H9 (cell line): ENCODE measurements at regions not wholly inside any gene's neighbourhood (a gene's known extent, or its start where the extent isn't known, plus 50 kb on each side); places are given as distances from the start of the nearest gene placed in this dataset.

Source experiments
- DNase-seq: peaks from one replicate; pipeline ENCODE4 v3.0.0-alpha.2; 2017
- H2AFZ ChIP-seq: one replicate; pipeline ENCODE4 v1.6.1; 2013; ENCODE audit warnings: mild to moderate bottlenecking, low read length, control low read depth, moderate library complexity
- H2AK5ac ChIP-seq: 2 replicates; pipeline ENCODE4 v1.6.1; 2013; ENCODE audit warnings: low read length, control low read depth, mixed read lengths; ENCODE audit not compliant: insufficient read length
- H2BK120ac ChIP-seq: one replicate; pipeline ENCODE4 v1.6.1; 2013; ENCODE audit warnings: low read depth, mild to moderate bottlenecking, low read length, control low read depth, inconsistent platforms; ENCODE audit not compliant: poor library complexity, severe bottlenecking
- H2BK12ac ChIP-seq: 2 replicates; pipeline ENCODE4 v1.6.1; 2013; ENCODE audit warnings: low read length, control low read depth, mixed read lengths, low read depth; ENCODE audit not compliant: insufficient read length
- H2BK15ac ChIP-seq: 2 replicates; pipeline ENCODE4 v1.6.1; 2013; ENCODE audit warnings: low read depth, low read length, control low read depth
- H2BK20ac ChIP-seq: one replicate; pipeline ENCODE4 v1.6.1; 2013; ENCODE audit warnings: low read depth, mild to moderate bottlenecking, low read length, control low read depth, inconsistent platforms; ENCODE audit not compliant: poor library complexity, severe bottlenecking
- H2BK5ac ChIP-seq: 2 replicates; pipeline ENCODE4 v1.6.1; 2013; ENCODE audit warnings: low read length, control low read depth, mixed read lengths; ENCODE audit not compliant: insufficient read length
- H3K14ac ChIP-seq: 2 replicates; pipeline ENCODE4 v1.6.1; 2013; ENCODE audit warnings: low read length, control low read depth; ENCODE audit not compliant: insufficient read depth
- H3K18ac ChIP-seq: 2 replicates; pipeline ENCODE4 v1.6.1; 2013; ENCODE audit warnings: low read depth, mild to moderate bottlenecking, mixed read lengths, low read length, control low read depth; ENCODE audit not compliant: insufficient read length
- H3K23ac ChIP-seq: 2 replicates; pipeline ENCODE4 v1.6.1; 2013; ENCODE audit warnings: low read length, control low read depth, mixed read lengths, low read depth; ENCODE audit not compliant: insufficient read length
- H3K23me2 ChIP-seq: 2 replicates; pipeline ENCODE4 v1.6.1; 2013; ENCODE audit warnings: low read depth, mild to moderate bottlenecking, mixed read lengths, low read length, control low read depth; ENCODE audit not compliant: insufficient read length, poor library complexity, severe bottlenecking
- H3K27ac ChIP-seq: 2 replicates; pipeline ENCODE4 v1.5.1; 2013; ENCODE audit warnings: low read length, control low read depth, mixed read lengths, low read depth; ENCODE audit not compliant: insufficient read length
- H3K27me3 ChIP-seq: 2 replicates; pipeline ENCODE4 v1.6.1; 2013; ENCODE audit warnings: low read length, control low read depth, inconsistent platforms; ENCODE audit not compliant: insufficient read depth
- H3K4ac ChIP-seq: 2 replicates; pipeline ENCODE4 v1.6.1; 2013; ENCODE audit warnings: low read depth, mild to moderate bottlenecking, control low read depth, inconsistent platforms, low read length, moderate library complexity
- H3K4me1 ChIP-seq: 2 replicates; pipeline ENCODE4 v1.6.1; 2013; ENCODE audit warnings: low read length, control low read depth, inconsistent platforms; ENCODE audit not compliant: insufficient read depth
- H3K4me2 ChIP-seq: 2 replicates; pipeline ENCODE4 v1.6.1; 2013; ENCODE audit warnings: low read length, control low read depth, mixed read lengths; ENCODE audit not compliant: insufficient read length, insufficient read depth
- H3K56ac ChIP-seq: 2 replicates; pipeline ENCODE4 v1.6.1; 2013; ENCODE audit warnings: low read depth, mild to moderate bottlenecking, mixed read lengths, low read length, control low read depth; ENCODE audit not compliant: insufficient read length
- H3K79me1 ChIP-seq: 2 replicates; pipeline ENCODE4 v1.6.1; 2013; ENCODE audit warnings: low read depth, mild to moderate bottlenecking, moderate library complexity, low read length, control low read depth, inconsistent platforms; ENCODE audit not compliant: insufficient read depth, poor library complexity, severe bottlenecking
- H3K79me2 ChIP-seq: 2 replicates; pipeline ENCODE4 v1.6.1; 2013; ENCODE audit warnings: low read length, control low read depth, inconsistent platforms; ENCODE audit not compliant: insufficient read depth
- H3K9ac ChIP-seq: 2 replicates; pipeline ENCODE4 v1.6.1; 2013; ENCODE audit warnings: low read length, control low read depth, mixed read lengths; ENCODE audit not compliant: insufficient read length; ENCODE audit errors: extremely low read depth
- H3K9me3 ChIP-seq: one replicate; pipeline ENCODE4 v1.6.1; 2013; ENCODE audit warnings: low read depth, low read length, inconsistent platforms; ENCODE audit not compliant: control insufficient read depth
- H3T11ph ChIP-seq: one replicate; pipeline ENCODE4 v1.6.1; 2013; ENCODE audit warnings: mild to moderate bottlenecking, low read length, control low read depth, inconsistent platforms
- H4K20me1 ChIP-seq: one replicate; pipeline ENCODE4 v1.6.1; 2013; ENCODE audit not compliant: control insufficient read depth, insufficient read length, insufficient read depth
- H4K5ac ChIP-seq: 2 replicates; pipeline ENCODE4 v1.6.1; 2013; ENCODE audit warnings: low read depth, mild to moderate bottlenecking, mixed read lengths, low read length, control low read depth; ENCODE audit not compliant: insufficient read length
- H4K8ac ChIP-seq: replicated peaks from 2 replicates; pipeline ENCODE4 v1.6.1; 2013; ENCODE audit warnings: low read length, control low read depth, mixed read lengths, low read depth; ENCODE audit not compliant: insufficient read length
- H4K91ac ChIP-seq: 2 replicates; pipeline ENCODE4 v1.6.1; 2013; ENCODE audit warnings: low read depth, mild to moderate bottlenecking, moderate library complexity, mixed read lengths, low read length, control low read depth; ENCODE audit not compliant: insufficient read length
- H3K27ac Mint-ChIP-seq, 3 experiments: 2 replicates in 2 of 3; 3 replicates in 1 of 3; pipeline ENCODE4 v1.8.0; 2020 to 2021; ENCODE audit warnings: mixed read lengths in 3 of 3, mild to moderate bottlenecking in 1 of 3, moderate library complexity in 1 of 3
- H3K27me3 Mint-ChIP-seq: 2 replicates; pipeline ENCODE4 v1.8.0; 2021; ENCODE audit warnings: low read depth, mild to moderate bottlenecking, moderate library complexity, mixed read lengths
- H3K36me3 Mint-ChIP-seq, 3 experiments: 2 replicates in 2 of 3; 3 replicates in 1 of 3; pipeline ENCODE4 v1.8.0; 2020 to 2021; ENCODE audit warnings: low read depth in 3 of 3, mixed read lengths in 3 of 3; ENCODE audit not compliant: insufficient read depth in 1 of 3
- H3K4me1 Mint-ChIP-seq, 2 experiments: 2 replicates each; pipeline ENCODE4 v1.8.0; 2020; ENCODE audit warnings: mixed read lengths in 2 of 2
- H3K4me3 Mint-ChIP-seq, 2 experiments: 2 replicates in 1 of 2; 3 replicates in 1 of 2; pipeline ENCODE4 v1.8.0; 2020 to 2021; ENCODE audit warnings: mild to moderate bottlenecking in 2 of 2, mixed read lengths in 2 of 2, moderate library complexity in 1 of 2
- H3K9me3 Mint-ChIP-seq, 2 experiments: 2 replicates in 1 of 2; 3 replicates in 1 of 2; pipeline ENCODE4 v1.8.0; 2020; ENCODE audit warnings: mild to moderate bottlenecking in 2 of 2, mixed read lengths in 2 of 2, moderate library complexity in 1 of 2
- WGBS: extraction: QIAGEN DNeasy Blood & Tissue Kit; methylation state at CpG from one replicate; pipeline ENCODE4 v1.1.7; 2013; ENCODE audit warnings: missing lambda C conversion rate, low lambda C conversion rate, mixed read lengths; ENCODE audit not compliant: insufficient read length; ENCODE audit errors: extremely low coverage; 5-methylcytosine and 5-hydroxymethylcytosine counted together
- TF ChIP-seq, protein P1 (sequence below): fragments of 200-600 bp; sonication (generic); conservative IDR thresholded peaks from 3 replicates; pipeline ENCODE4 v1.8.0; 2021; ENCODE audit warnings: antibody characterized with exemption, mild to moderate bottlenecking

GRCh38 chr16:54631782-54632181, 298.9 kb upstream of the IRX5 start:
- Histone ChIP-seq H2BK15ac (no peak overlapping the region), H3K4ac (no peak overlapping the region), H4K8ac (no peak overlapping the region), H3K4me1 (no peaks in the 10 kb centered on the region), H2AK5ac (no peak overlapping the region), H3K14ac (no peak overlapping the region), H3K23ac (no peak overlapping the region), H3K9ac (no peak overlapping the region), H3K56ac (no peak overlapping the region), H3K27ac (no peak overlapping the region), H3T11ph (no peak overlapping the region), H2BK5ac (no peak overlapping the region), H2BK20ac (no peak overlapping the region), H4K5ac (no peak overlapping the region), H3K9me3 (no peaks in the 10 kb centered on the region), H3K79me2 (no peaks in the 10 kb centered on the region), H4K20me1 (no peaks in the 10 kb centered on the region), H3K79me1 (no peaks in the 10 kb centered on the region), H3K23me2 (no peaks in the 10 kb centered on the region), H2AFZ (no peak overlapping the region), H2BK120ac (no peak overlapping the region), H3K4me2 (no peak overlapping the region), H4K91ac (no peak overlapping the region), H3K27me3 (no peaks in the 10 kb centered on the region), H3K18ac (no peak overlapping the region), H2BK12ac (no peak overlapping the region)
- TF ChIP-seq, protein P1, sequence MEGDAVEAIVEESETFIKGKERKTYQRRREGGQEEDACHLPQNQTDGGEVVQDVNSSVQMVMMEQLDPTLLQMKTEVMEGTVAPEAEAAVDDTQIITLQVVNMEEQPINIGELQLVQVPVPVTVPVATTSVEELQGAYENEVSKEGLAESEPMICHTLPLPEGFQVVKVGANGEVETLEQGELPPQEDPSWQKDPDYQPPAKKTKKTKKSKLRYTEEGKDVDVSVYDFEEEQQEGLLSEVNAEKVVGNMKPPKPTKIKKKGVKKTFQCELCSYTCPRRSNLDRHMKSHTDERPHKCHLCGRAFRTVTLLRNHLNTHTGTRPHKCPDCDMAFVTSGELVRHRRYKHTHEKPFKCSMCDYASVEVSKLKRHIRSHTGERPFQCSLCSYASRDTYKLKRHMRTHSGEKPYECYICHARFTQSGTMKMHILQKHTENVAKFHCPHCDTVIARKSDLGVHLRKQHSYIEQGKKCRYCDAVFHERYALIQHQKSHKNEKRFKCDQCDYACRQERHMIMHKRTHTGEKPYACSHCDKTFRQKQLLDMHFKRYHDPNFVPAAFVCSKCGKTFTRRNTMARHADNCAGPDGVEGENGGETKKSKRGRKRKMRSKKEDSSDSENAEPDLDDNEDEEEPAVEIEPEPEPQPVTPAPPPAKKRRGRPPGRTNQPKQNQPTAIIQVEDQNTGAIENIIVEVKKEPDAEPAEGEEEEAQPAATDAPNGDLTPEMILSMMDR, result no peak
- Mint-ChIP-seq H3K27ac (no peak overlapping the region), H3K4me1 (peaks cover 6 to 17% of the 10 kb centered on the region in 2 experiments; a peak in 3 of 4 replicates), H3K4me3 (no peak overlapping the region), H3K36me3 (no peaks in the 10 kb centered on the region), H3K9me3 (no peaks in the 10 kb centered on the region), H3K27me3 (peaks cover 7% of the 10 kb centered on the region)
- WGBS, result no CpG with 5 or more reads among the region's 4 CpGs
- no peak for DNase-seq
